ENCODE measurements at regions not wholly inside any gene's neighbourhood (a gene's known extent, or its start where the extent isn't known, plus 50 kb on each side); places are given as distances from the start of the nearest gene placed in this dataset.

GRCh38 chr12:115752913-115753726 is 524.4 kb downstream of the MED13L start:
- CTCF ChIA-PET (ENCODE audit: low intra/inter-chr PET ratio), result interaction anchor here (0.7 to 1.7 kb wide), 4 partner anchors 1085 to 1772 kb away, joined by 3 to 9 read pairs (median 4); no protein-coding TSS in a partner anchor
- peak; percentile 82 for FAIRE-seq
- POLR2A ChIA-PET, result no interaction called here

More at GRCh38 chr12:115752913-115753726, 524.4 kb downstream of the MED13L start:
- Histone ChIP-seq H3K27me3 (ENCODE audit: control insufficient read depth in 2 of 2, insufficient read depth in 2 of 2, low read length in 2 of 2) (peaks cover 0 to 2% of the 10 kb centered on the region in 2 experiments; a peak in 3 of 5 replicates), H3K4me3 (no peak overlapping the region), H3K79me2 (ENCODE audit: control insufficient read depth, insufficient read depth, low read length) (no peaks in the 10 kb centered on the region), H4K20me1 (replicated peaks; ENCODE audit: control insufficient read depth, insufficient read depth, low read length) (no peaks in the 10 kb centered on the region), H3K9me3 (replicated peaks; ENCODE audit: control insufficient read depth, insufficient read depth, low read depth, low read length) (no peaks in the 10 kb centered on the region), H3K27ac (ENCODE audit: extremely low read depth, low read depth, low read length) (no peak overlapping the region), H2AFZ (ENCODE audit: low read depth, low read length) (no peak overlapping the region), H3K9me1 (ENCODE audit: control insufficient read depth, insufficient read depth, low read length) (no peaks in the 10 kb centered on the region), H3K9ac (ENCODE audit: insufficient read depth in 1 of 2, low read depth in 2 of 2, low read length in 2 of 2) (no peak overlapping the region), H3K36me3 (ENCODE audit: control insufficient read depth, insufficient read depth, low read length) (no peaks in the 10 kb centered on the region), H3K4me1 (replicated peaks in 1 of 2; ENCODE audit: control insufficient read depth in 2 of 2, insufficient read depth in 2 of 2, low read length in 2 of 2) (no peaks in the 10 kb centered on the region), H3K4me2 (ENCODE audit: insufficient read depth, low read length) (no peak overlapping the region)
- in situ Hi-C loops (cut with MboI) (loop anchor here (25.0 kb wide), 1 partner anchor 1766 kb away; no protein-coding TSS in a partner anchor), intact Hi-C loops (cut with micrococcal nuclease) (loop anchor here (2.0 to 10.0 kb wide), 2 partner anchors 1090 to 1768 kb away; no protein-coding TSS in a partner anchor)
- TF ChIP-seq CTCF (IDR thresholded peaks at IDR 0.05 in 2 of 3, conservative IDR thresholded peaks at IDR 0.05 in 1 of 3; ENCODE audit: insufficient read depth in 2 of 3, low read depth in 1 of 3, low read length in 3 of 3), result peak; percentile 45 to 65 (median 57)
- TF ChIP-seq TARDBP (IDR thresholded peaks at IDR 0.05), result no peak
- peak; percentile 72 to 79 for TF ChIP-seq RAD21 (CRISPR knock-in tag; conservative IDR thresholded peaks at IDR 0.05 in 1 of 2, IDR thresholded peaks at IDR 0.05 in 1 of 2)
- peak; percentile 50; the same call in 1 of the 2 replicates for TF ChIP-seq SMC3 (conservative IDR thresholded peaks at IDR 0.05; ENCODE audit: insufficient read depth, low read depth, low read length)
- TF ChIP-seq PHB (CRISPR knock-in tag; IDR thresholded peaks at IDR 0.05), result no peak
- peak; percentile 53; the same call in 1 of the 2 replicates for TF ChIP-seq REST (IDR thresholded peaks at IDR 0.05; ENCODE audit: borderline replicate concordance)
- TF ChIP-seq REST (CRISPR knock-in tag; IDR thresholded peaks at IDR 0.05; ENCODE audit: low read depth), result no peak
- TF ChIP-seq DEAF1 (CRISPR knock-in tag; IDR thresholded peaks at IDR 0.05), result peak; percentile 48; the same call in 1 of the 2 replicates
- BruUV-seq (replicated peaks), result no TSS peak
- DNase-seq (ENCODE audit: extremely low read depth in 1 of 4, low spot score in 3 of 4), result peak; percentile 26 to 48 (median 32)
- 1% methylated on average over 5 of the region's 5 CpGs for WGBS (ENCODE audit: insufficient coverage, low coverage, missing lambda C conversion rate)
- ATAC-seq, result peak; percentile 81

Data from K562 (cell line).